ENCODE measurements at regions not wholly inside any gene's neighbourhood (a gene's known extent, or its start where the extent isn't known, plus 50 kb on each side); places are given as distances from the start of the nearest gene placed in this dataset.

- DNase-seq (ENCODE audit: low read depth) (no peak), FAIRE-seq (no peak)
- Histone ChIP-seq H3K4me3 (ENCODE audit: low read depth, low read length) (no peak overlapping the region), H3K27me3 (ENCODE audit: control insufficient read depth, insufficient read depth, low read length) (no peaks in the 10 kb centered on the region), H3K36me3 (ENCODE audit: control insufficient read depth, insufficient read depth, low read length) (no peaks in the 10 kb centered on the region)
- TF ChIP-seq CTCF (IDR thresholded peaks at IDR 0.05; ENCODE audit: insufficient read depth, low read length, severe bottlenecking) = no peak
Observed at GRCh38 chrX:22634083-22634482, 361.4 kb downstream of the CBLL2 start.

GRCh38 chrX:22634751-22635150 lies 362.0 kb downstream of the CBLL2 start:
- Histone ChIP-seq H3K36me3 (ENCODE audit: control insufficient read depth, insufficient read depth, low read length) (no peaks in the 10 kb centered on the region), H3K4me3 (ENCODE audit: low read depth, low read length) (no peak overlapping the region), H3K27me3 (ENCODE audit: control insufficient read depth, insufficient read depth, low read length) (no peaks in the 10 kb centered on the region)
- FAIRE-seq (no peak), DNase-seq (ENCODE audit: low read depth) (no peak)
- no peak for TF ChIP-seq CTCF (IDR thresholded peaks at IDR 0.05; ENCODE audit: insufficient read depth, low read length, severe bottlenecking)

GRCh38 chrX:22648281-22648680 lies 351.5 kb upstream of the DDX53 start:
- TF ChIP-seq CTCF (IDR thresholded peaks at IDR 0.05; ENCODE audit: insufficient read depth, low read length, severe bottlenecking) = no peak
- H3K36me3 ChIP-seq (ENCODE audit: control insufficient read depth, insufficient read depth, low read length) = no peaks in the 10 kb centered on the region
- H3K27me3 ChIP-seq (ENCODE audit: control insufficient read depth, insufficient read depth, low read length) = no peaks in the 10 kb centered on the region
- DNase-seq (ENCODE audit: low read depth) (no peak), FAIRE-seq (no peak)
- H3K4me3 ChIP-seq (ENCODE audit: low read depth, low read length) = no peak overlapping the region

GRCh38 chrX:22650691-22651090 lies 349.1 kb upstream of the DDX53 start:
- H3K27me3 ChIP-seq (ENCODE audit: control insufficient read depth, insufficient read depth, low read length) = no peaks in the 10 kb centered on the region
- H3K4me3 ChIP-seq (ENCODE audit: low read depth, low read length) = no peak overlapping the region
- no peaks in the 10 kb centered on the region for H3K36me3 ChIP-seq (ENCODE audit: control insufficient read depth, insufficient read depth, low read length)
- no peak for TF ChIP-seq CTCF (IDR thresholded peaks at IDR 0.05; ENCODE audit: insufficient read depth, low read length, severe bottlenecking)
- FAIRE-seq (no peak), DNase-seq (ENCODE audit: low read depth) (no peak)

- FAIRE-seq (no peak), DNase-seq (ENCODE audit: low read depth) (peak; percentile 21)
- H3K36me3 ChIP-seq (ENCODE audit: control insufficient read depth, insufficient read depth, low read length) = no peaks in the 10 kb centered on the region
Observed at GRCh38 chrX:22652596-22652995, 347.2 kb upstream of the DDX53 start.

More at GRCh38 chrX:22652596-22652995, 347.2 kb upstream of the DDX53 start:
- Histone ChIP-seq H3K27me3 (ENCODE audit: control insufficient read depth, insufficient read depth, low read length) (no peaks in the 10 kb centered on the region), H3K4me3 (ENCODE audit: low read depth, low read length) (no peak overlapping the region)
- no peak for TF ChIP-seq CTCF (IDR thresholded peaks at IDR 0.05; ENCODE audit: insufficient read depth, low read length, severe bottlenecking)

Data from bronchial epithelial cell (primary cell).